Memory B cell (primary cell): ENCODE measurements at regions not wholly inside any gene's neighbourhood (a gene's known extent, or its start where the extent isn't known, plus 50 kb on each side); places are given as distances from the start of the nearest gene placed in this dataset.
"Not testable (repeated sequence)": the region's sequence is repeated elsewhere in the genome, so short reads cannot be mapped to it uniquely, and the experiment has no call there.

ENCODE experiments used
- ATAC-seq: fragments of 150-1000 bp; cut with Tn5 transposase; 2 replicates; pipeline ENCODE4 v1.10.0; 2021; ENCODE audit warnings: low read depth, mild to moderate bottlenecking, moderate library complexity
- DNase-seq, 2 donors: peaks; one replicate each; pipeline ENCODE4 v3.0.0; 2022; ENCODE audit warnings: low spot score in 2 of 2
- H3K27ac Mint-ChIP-seq: one replicate; pipeline ENCODE4 v1.8.0; 2022; ENCODE audit warnings: mild to moderate bottlenecking, moderate library complexity, mixed read lengths
- H3K27me3 Mint-ChIP-seq: one replicate; pipeline ENCODE4 v1.8.0; 2022; ENCODE audit warnings: mixed read lengths
- H3K36me3 Mint-ChIP-seq: one replicate; pipeline ENCODE4 v1.8.0; 2022; ENCODE audit warnings: mild to moderate bottlenecking, mixed read lengths
- H3K4me1 Mint-ChIP-seq: one replicate; pipeline ENCODE4 v1.8.0; 2022; ENCODE audit warnings: mixed read lengths
- H3K4me3 Mint-ChIP-seq: one replicate; pipeline ENCODE4 v1.8.0; 2022; ENCODE audit warnings: mild to moderate bottlenecking, moderate library complexity, mixed read lengths
- H3K9me3 Mint-ChIP-seq: one replicate; pipeline ENCODE4 v1.8.0; 2022; ENCODE audit warnings: mixed read lengths

DNA sequence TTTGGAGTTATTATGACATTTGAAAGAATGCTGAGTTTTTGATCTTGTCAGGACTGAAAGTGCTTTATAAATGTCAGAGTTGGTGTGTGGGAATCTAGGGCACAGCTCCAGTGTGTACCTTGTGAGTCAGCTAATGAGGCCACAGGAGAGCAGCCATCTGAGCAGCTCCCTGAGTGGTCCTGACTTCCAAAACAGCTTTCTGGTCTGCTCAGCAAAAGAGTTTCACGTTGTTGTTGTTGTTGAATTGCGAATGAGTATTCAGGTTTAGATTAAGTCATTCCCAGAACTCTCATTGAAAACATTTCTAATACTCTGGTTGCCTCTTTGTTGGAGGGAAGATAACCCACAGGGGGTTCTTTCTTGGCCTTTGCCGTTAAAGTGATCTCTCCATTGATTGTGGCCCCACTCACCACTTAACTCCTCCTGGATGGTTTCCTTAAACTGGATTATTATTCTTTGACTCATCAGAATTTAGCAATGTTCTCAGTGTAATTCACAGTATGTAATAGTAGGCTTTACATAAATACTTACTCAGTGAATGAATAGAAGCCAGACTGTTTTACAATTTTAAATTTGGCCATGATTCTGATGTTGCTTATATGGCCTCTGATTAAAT, 125.1 kb upstream of the SGCD start:
- no peaks in the 10 kb centered on the region for H3K4me1 Mint-ChIP-seq
- H3K27ac Mint-ChIP-seq, result no peak overlapping the region
- DNase-seq, result no peak
- H3K36me3 Mint-ChIP-seq, result no peaks in the 10 kb centered on the region
- no peaks in the 10 kb centered on the region for H3K27me3 Mint-ChIP-seq
- no peaks in the 10 kb centered on the region for H3K9me3 Mint-ChIP-seq
- no peak for ATAC-seq
- no peak overlapping the region for H3K4me3 Mint-ChIP-seq

DNA sequence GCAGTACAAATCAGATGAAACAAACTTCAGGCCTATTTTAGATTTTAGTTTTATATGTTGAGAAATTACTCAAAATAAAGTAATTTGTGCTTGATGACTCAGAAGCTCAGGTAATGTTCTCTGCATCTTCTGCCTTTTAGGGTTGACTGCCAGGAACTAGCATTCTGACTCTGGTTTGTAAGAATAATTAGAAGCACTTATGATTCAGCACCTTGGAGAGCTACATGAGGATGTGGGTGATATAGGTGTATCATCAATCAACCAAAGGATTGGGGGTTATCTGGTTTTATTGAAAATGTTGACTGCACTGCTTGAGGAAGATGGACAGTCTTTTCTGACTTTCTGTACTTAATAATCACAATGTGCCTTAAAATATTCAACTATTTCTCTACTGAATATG, 118.7 kb upstream of the SGCD start:
- Mint-ChIP-seq H3K36me3 (no peaks in the 10 kb centered on the region), H3K27me3 (no peaks in the 10 kb centered on the region), H3K4me3 (no peak overlapping the region), H3K4me1 (no peaks in the 10 kb centered on the region), H3K27ac (no peak overlapping the region), H3K9me3 (peaks cover 4% of the 10 kb centered on the region)
- no peak for DNase-seq
- no peak for ATAC-seq

DNA sequence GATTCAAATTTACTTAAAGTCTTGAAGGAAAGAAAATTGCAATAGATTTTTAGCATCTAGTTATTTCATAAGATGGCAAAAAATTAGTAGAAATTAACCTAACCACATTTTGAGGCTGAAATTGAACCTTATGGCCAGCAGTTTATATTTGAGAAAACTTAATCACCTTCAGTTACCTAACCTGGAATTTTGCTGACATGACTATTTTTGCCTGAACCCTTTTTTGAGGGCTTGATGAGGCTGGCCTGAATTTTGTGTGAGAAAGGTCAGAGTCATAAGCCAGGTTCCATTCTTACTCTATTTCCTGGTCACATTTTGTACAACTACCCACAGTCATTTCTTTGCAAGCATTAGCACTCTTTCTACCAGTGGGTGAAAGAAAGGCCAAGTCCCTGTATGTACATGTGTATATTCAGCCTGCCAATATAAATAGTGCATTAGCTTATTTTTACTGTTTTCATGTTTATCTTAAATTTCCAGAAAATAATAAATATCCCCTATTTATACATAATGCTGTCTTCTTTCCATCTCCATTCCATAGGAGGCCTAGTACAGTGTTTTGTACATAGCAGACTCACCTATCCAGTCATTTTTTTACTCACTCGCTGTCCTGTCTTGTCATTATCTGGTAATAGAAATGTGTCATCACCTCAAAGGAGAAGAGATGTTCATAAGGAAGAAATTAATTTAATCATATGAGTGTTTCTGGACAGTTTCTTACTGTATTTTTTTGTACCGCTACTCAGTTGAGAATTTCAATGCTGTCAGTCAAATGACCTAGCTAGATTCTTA, 108.4 kb upstream of the SGCD start:
- H3K27me3 Mint-ChIP-seq, result peaks cover 2% of the 10 kb centered on the region
- no peaks in the 10 kb centered on the region for H3K36me3 Mint-ChIP-seq
- H3K4me3 Mint-ChIP-seq, result no peak overlapping the region
- H3K4me1 Mint-ChIP-seq, result no peaks in the 10 kb centered on the region
- DNase-seq, result no peak
- ATAC-seq, result no peak
- H3K9me3 Mint-ChIP-seq, result peaks cover 6% of the 10 kb centered on the region
- H3K27ac Mint-ChIP-seq, result no peak overlapping the region

DNA sequence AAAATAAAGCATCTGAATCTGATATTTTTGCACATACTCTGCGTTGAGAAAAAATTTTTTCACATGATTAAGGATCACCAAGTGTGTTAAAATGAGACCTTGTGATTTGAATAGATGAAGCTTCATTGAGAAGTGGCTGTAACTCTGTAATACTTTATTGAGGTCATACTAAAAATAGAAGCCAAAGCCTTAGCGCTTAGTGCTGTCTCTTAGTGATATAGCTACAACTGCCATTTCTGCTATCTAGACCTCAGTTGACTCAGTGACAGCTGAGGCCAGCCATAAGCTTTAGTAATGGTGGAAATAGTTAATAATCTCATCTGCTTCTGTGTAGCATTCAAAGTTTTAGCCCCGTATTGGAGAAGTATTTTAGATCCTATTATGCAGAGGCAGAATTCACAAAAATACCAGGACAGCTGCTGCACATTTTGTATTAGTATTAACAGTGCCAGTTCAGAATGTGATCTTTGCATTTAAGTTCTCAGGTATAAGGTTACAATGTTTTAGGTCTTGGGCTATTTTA, 107.4 kb upstream of the SGCD start:
- DNase-seq (no peak), ATAC-seq (no peak)
- Mint-ChIP-seq H3K36me3 (no peaks in the 10 kb centered on the region), H3K27me3 (peaks cover 2% of the 10 kb centered on the region), H3K4me1 (no peaks in the 10 kb centered on the region), H3K9me3 (peaks cover 6% of the 10 kb centered on the region), H3K4me3 (no peak overlapping the region), H3K27ac (no peak overlapping the region)

DNA sequence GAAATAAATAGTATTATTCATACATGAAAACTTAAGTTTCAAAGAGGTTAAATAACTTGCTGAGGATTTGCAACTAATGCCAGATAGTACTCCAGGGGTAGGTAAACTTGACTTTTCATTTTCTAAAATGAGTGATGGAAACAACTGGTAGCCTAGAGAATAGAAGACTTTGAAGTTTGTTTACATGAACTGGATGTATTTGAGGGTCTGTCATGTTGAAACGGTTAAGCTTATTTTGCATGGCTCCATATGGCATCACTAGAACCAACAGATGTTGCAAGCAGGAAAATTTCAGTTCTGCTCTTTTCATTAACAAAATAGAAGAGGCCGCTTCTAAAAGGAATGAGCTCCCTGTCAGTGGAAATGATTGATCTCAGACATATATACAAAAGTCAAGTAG, 105.1 kb upstream of the SGCD start:
- Mint-ChIP-seq H3K36me3 (no peaks in the 10 kb centered on the region), H3K9me3 (no peaks in the 10 kb centered on the region), H3K27me3 (peaks cover 2% of the 10 kb centered on the region), H3K4me3 (no peak overlapping the region), H3K4me1 (no peaks in the 10 kb centered on the region), H3K27ac (no peak overlapping the region)
- ATAC-seq (no peak), DNase-seq (no peak)

DNA sequence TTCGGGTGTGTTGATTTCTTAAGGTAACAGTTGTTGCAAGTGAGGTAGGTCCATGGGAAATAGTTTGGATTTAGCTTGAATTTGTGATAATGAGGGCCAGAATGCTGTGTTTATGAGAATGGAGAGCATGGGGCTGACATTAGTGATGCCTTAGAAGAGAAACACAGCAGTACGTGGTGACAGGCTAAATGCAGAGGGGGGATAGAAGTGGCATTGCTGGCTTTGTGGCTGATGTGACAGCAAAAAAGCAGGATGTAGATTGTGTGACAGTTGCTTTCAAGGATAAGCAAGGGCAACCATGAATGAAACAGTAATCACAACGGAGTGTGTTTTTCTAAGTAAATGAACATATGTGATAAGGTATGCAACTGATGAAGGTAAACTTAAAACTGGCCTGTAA, 103.4 kb upstream of the SGCD start:
- H3K4me3 Mint-ChIP-seq, result no peak overlapping the region
- ATAC-seq (no peak), DNase-seq (no peak)
- no peak overlapping the region for H3K27ac Mint-ChIP-seq
- H3K4me1 Mint-ChIP-seq, result no peaks in the 10 kb centered on the region
- peaks cover 2% of the 10 kb centered on the region for H3K27me3 Mint-ChIP-seq
- no peaks in the 10 kb centered on the region for H3K9me3 Mint-ChIP-seq
- H3K36me3 Mint-ChIP-seq, result no peaks in the 10 kb centered on the region

DNA sequence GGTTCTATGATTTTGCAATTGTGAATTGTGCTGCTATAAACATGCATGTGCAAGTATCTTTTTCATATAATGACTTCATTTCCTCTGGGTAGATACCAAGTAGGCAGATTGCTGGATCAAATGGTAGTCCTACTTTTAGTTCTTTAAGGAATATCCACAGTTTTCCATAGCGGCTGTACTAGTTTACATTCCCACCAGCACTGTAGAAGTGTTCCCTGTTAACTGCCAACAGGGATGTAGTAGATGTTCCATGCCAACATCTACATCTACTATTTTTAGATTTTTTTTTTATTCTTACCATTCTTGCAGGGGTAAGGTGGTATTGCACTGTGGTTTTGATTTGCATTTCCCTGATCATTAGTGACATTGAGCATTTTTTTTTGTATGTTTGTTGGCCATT, 100.5 kb upstream of the SGCD start:
- not testable (repeated sequence) for ATAC-seq, H3K36me3 Mint-ChIP-seq, H3K27me3 Mint-ChIP-seq

DNA sequence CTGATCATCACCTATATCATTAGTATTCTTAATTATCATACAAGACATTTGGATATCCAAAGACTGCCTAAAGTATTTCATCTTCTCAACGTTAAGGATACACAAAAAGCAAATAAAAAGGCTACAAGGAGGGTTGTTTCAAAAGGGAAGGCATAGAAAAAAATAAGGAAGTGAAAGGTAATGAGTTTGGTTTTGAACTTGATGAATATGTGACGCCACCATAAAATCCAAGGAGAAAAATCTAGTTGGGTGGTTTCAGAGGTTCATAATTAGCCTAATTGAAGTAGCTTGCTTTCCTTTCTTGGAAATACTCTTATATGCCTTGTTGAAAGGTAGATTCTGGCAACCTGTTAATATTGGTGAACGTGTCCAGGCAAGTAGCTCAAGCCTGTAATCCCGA, 96.1 kb upstream of the SGCD start:
- Mint-ChIP-seq H3K27ac (no peak overlapping the region), H3K4me1 (no peaks in the 10 kb centered on the region), H3K27me3 (peaks cover 5% of the 10 kb centered on the region), H3K36me3 (no peaks in the 10 kb centered on the region), H3K9me3 (peaks cover 3% of the 10 kb centered on the region), H3K4me3 (no peak overlapping the region)
- DNase-seq (no peak), ATAC-seq (no peak)

More for the DNA sequence above, 100.5 kb upstream of the SGCD start:
- H3K27ac Mint-ChIP-seq, DNase-seq, H3K9me3 Mint-ChIP-seq, H3K4me1 Mint-ChIP-seq, H3K4me3 Mint-ChIP-seq: not testable (repeated sequence)

DNA sequence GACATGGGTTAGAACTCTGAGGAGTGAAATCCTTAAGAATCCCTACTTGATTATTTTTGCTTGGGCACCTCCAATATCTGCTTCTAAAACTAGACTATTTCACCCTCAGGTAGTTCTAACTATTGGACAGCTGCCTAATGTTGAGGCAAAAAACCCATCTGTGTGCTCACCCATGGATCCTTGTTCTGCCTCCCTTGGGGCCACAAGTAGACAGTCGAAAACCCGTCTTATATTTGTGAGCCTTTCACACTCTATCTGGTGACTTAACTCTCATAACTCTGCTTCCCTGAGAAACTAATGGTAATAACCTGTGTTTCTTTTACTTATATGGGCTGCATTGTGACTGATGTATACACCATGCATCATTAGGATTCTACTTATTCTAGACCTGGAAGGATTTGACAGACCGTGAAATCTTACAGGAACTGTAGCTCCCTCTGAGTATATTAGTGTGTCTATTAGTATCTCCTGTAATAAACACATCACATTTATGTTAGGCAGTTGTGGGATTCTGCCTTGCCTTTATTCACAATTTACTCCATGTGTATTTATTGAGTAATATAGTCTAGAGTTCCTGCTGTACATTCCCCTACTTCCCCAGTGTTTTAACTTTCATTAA, 94.6 kb upstream of the SGCD start:
- Mint-ChIP-seq H3K27ac (no peak overlapping the region), H3K36me3 (no peaks in the 10 kb centered on the region), H3K27me3 (peaks cover 5% of the 10 kb centered on the region), H3K4me3 (no peak overlapping the region), H3K9me3 (peaks cover 3% of the 10 kb centered on the region), H3K4me1 (no peaks in the 10 kb centered on the region)
- ATAC-seq (no peak), DNase-seq (no peak)

DNA sequence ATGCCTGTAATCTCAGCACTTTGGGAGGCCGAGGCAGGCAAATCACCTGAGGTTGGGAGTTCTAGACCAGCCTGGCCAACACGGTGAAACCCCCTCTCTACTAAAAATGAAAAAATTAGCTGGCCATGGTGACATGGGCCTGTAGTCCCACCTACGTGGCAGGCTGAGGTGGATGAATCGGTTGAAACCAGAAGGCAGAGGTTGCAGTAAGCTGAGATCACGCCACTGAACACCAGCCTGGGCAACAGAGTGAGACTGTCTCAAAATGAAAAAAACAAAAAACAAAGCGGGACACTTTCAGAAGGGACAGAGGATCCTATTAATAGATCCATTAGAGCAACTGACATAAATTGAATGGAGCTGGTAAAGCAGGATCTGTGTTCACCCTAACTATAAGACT, 89.6 kb upstream of the SGCD start:
- Mint-ChIP-seq H3K9me3 (peaks cover 1% of the 10 kb centered on the region), H3K27me3 (peaks cover 2% of the 10 kb centered on the region), H3K27ac (no peak overlapping the region), H3K4me3 (no peak overlapping the region), H3K4me1 (no peaks in the 10 kb centered on the region), H3K36me3 (no peaks in the 10 kb centered on the region)
- ATAC-seq, result no peak
- DNase-seq, result no peak

DNA sequence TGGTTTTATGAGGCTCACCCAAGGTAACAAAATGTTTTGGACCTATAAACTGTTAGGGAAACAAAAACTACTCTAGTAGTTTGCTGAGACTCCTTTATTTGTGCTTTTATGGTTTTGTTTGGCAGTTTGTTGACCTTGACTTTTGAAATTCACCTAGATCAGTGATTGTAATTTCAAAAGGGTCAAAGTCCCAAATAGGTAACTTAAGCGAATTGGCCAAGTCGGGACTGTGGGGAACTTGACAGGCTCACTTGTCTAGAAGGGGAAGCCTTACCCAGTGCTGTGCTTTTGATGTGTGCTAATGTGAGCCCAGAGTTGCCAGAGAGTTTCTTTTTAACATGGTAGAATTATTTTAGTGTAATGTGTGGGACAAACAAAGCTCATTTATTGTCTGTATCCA, 87.2 kb upstream of the SGCD start:
- Mint-ChIP-seq H3K36me3 (no peaks in the 10 kb centered on the region), H3K9me3 (peaks cover 1% of the 10 kb centered on the region), H3K27me3 (peaks cover 2% of the 10 kb centered on the region), H3K4me1 (no peaks in the 10 kb centered on the region), H3K4me3 (no peak overlapping the region), H3K27ac (no peak overlapping the region)
- DNase-seq, result no peak
- ATAC-seq, result no peak

DNA sequence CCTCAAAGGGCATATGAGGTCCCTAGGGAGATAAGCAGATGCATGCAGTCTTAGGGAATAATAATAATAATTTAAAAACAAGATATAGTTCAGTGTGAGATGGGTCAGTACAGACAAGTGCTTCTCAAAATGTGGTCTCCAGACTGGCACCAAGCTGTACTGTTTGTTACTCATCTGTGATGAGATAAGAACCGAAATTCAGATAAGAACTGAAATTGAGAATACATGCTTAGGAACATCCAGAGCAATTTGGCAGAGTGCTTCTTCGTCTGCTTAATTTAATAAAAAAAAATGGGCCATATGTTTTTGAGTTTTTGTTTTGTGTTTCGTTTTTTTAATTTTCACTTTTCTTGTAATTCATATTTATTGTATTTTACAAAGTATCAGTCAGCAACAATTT, 86.5 kb upstream of the SGCD start:
- ATAC-seq, result no peak

DNA sequence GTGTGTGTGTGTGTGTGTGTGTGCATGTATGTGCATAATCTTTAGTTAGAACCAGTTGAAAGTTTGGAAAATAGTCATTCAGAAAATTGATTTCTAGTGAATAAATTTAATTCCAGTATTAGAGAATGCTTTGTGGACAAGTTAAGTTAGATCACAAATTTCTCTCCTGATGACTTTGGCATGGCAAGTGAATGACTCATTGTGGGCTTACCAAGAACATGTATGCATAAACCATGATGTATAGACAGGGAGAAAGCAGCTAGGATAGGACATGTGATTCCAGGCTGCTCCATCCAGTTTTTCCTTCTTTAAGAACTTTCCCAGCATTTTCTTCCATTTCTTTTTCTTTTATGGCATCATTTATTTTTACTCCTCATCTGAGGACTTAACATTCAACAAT, 85.7 kb upstream of the SGCD start:
- no peak overlapping the region for H3K27ac Mint-ChIP-seq
- no peaks in the 10 kb centered on the region for H3K4me1 Mint-ChIP-seq
- no peak for DNase-seq
- H3K36me3 Mint-ChIP-seq, result no peaks in the 10 kb centered on the region
- H3K27me3 Mint-ChIP-seq, result peaks cover 2% of the 10 kb centered on the region
- H3K9me3 Mint-ChIP-seq, result no peaks in the 10 kb centered on the region
- no peak overlapping the region for H3K4me3 Mint-ChIP-seq
- ATAC-seq, result no peak

More for the DNA sequence above, 86.5 kb upstream of the SGCD start:
- no peak for DNase-seq
- Mint-ChIP-seq H3K27me3 (peaks cover 2% of the 10 kb centered on the region), H3K4me1 (no peaks in the 10 kb centered on the region), H3K36me3 (no peaks in the 10 kb centered on the region), H3K4me3 (no peak overlapping the region), H3K27ac (no peak overlapping the region), H3K9me3 (no peaks in the 10 kb centered on the region)

DNA sequence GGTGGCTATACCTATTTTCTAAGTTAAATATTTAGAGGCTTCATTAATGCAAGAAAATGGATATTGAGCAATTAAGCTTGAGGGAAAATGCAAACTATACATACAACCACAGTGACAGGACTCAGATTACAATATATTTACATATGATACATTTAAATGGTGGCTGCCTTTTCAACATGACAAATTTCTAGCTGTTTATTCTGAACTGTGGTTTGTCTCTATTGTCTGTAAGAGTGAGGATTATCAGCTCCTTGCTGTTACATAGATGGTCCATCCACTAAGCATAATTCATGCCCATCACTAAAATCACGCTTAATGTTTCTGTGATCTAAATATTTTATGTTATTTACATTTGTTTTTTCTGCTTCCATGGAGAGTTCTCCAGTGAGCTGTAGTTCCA, 81.1 kb upstream of the SGCD start:
- Mint-ChIP-seq H3K4me1 (no peaks in the 10 kb centered on the region), H3K9me3 (peaks cover 3% of the 10 kb centered on the region), H3K27ac (no peak overlapping the region), H3K36me3 (no peaks in the 10 kb centered on the region), H3K4me3 (no peak overlapping the region), H3K27me3 (peaks cover 7% of the 10 kb centered on the region)
- DNase-seq, result no peak
- no peak for ATAC-seq
